Endothelial cell (in vitro differentiated cells): ENCODE measurements at regions not wholly inside any gene's neighbourhood (a gene's known extent, or its start where the extent isn't known, plus 50 kb on each side); places are given as distances from the start of the nearest gene placed in this dataset.

Source experiments
- DNase-seq: peaks from one replicate; pipeline ENCODE4 v3.0.0; 2021; ENCODE audit warnings: low spot score
- H3K27ac Mint-ChIP-seq: one replicate; pipeline ENCODE4 v1.8.0; 2021; ENCODE audit warnings: mixed read lengths, inconsistent platforms; ENCODE audit not compliant: unreplicated experiment
- H3K27me3 Mint-ChIP-seq: one replicate; pipeline ENCODE4 v1.8.0; 2021; ENCODE audit warnings: mild to moderate bottlenecking, moderate library complexity, mixed read lengths, inconsistent platforms; ENCODE audit not compliant: unreplicated experiment
- H3K36me3 Mint-ChIP-seq: one replicate; pipeline ENCODE4 v1.8.0; 2021; ENCODE audit warnings: mild to moderate bottlenecking, low read depth, mixed read lengths, inconsistent platforms; ENCODE audit not compliant: unreplicated experiment
- H3K4me1 Mint-ChIP-seq: one replicate; pipeline ENCODE4 v1.8.0; 2021; ENCODE audit warnings: mild to moderate bottlenecking, mixed read lengths, inconsistent platforms; ENCODE audit not compliant: unreplicated experiment
- H3K4me3 Mint-ChIP-seq: one replicate; pipeline ENCODE4 v1.8.0; 2021; ENCODE audit warnings: mild to moderate bottlenecking, mixed read lengths, inconsistent platforms; ENCODE audit not compliant: unreplicated experiment
- H3K9me3 Mint-ChIP-seq: one replicate; pipeline ENCODE4 v1.8.0; 2021; ENCODE audit warnings: mixed read lengths, inconsistent platforms; ENCODE audit not compliant: unreplicated experiment
- TF ChIP-seq, protein P1 (sequence below): fragments of 200-600 bp; sonication (generic); IDR thresholded peaks from one replicate; pipeline ENCODE4 v1.5.0; 2021; ENCODE audit warnings: antibody characterized with exemption; ENCODE audit not compliant: unreplicated experiment

DNA sequence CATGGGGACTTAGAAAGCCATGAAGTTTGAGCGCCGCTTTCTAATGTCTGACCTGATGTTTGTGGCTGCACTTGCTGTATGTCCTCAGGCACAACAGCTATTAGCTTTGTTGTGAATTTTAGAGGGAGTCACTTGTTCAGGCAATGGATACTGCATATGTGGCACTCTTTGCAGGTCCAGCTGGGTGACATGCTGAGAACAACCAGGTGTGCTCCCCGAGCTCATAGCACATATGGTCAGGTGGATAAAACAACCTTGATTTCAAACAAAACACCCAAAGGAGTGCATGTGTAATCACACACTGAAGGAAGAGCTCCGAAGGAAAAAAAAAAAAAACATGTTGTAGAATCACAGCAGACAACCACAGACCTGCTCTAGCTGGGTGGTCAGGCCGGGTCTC lies 178.6 kb downstream of the BACH1 start:
- Mint-ChIP-seq H3K27ac (no peak overlapping the region), H3K9me3 (no peaks in the 10 kb centered on the region), H3K27me3 (no peaks in the 10 kb centered on the region), H3K36me3 (peaks cover 3% of the 10 kb centered on the region), H3K4me3 (no peak overlapping the region), H3K4me1 (peaks cover 6% of the 10 kb centered on the region)
- TF ChIP-seq, protein P1, sequence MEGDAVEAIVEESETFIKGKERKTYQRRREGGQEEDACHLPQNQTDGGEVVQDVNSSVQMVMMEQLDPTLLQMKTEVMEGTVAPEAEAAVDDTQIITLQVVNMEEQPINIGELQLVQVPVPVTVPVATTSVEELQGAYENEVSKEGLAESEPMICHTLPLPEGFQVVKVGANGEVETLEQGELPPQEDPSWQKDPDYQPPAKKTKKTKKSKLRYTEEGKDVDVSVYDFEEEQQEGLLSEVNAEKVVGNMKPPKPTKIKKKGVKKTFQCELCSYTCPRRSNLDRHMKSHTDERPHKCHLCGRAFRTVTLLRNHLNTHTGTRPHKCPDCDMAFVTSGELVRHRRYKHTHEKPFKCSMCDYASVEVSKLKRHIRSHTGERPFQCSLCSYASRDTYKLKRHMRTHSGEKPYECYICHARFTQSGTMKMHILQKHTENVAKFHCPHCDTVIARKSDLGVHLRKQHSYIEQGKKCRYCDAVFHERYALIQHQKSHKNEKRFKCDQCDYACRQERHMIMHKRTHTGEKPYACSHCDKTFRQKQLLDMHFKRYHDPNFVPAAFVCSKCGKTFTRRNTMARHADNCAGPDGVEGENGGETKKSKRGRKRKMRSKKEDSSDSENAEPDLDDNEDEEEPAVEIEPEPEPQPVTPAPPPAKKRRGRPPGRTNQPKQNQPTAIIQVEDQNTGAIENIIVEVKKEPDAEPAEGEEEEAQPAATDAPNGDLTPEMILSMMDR = no peak
- no peak for DNase-seq

DNA sequence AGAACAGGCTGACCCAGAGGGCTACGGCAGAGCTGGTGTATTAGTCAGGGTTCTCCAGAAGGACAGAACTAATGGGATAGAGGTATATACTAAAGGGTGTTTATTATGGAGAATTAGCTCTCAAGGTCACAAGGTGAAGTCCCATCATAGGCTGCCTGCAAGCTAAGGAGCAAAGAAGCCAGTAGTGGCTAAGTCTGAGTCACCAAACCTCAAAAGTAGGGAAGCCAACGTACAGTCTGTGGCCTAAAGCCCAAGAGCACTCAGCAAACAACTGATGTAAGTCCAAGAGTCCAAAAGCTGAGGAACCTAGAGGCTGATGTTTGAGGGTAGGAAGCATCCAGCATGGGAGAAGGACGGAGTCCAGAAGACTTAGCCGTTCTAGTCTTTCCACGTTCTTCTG lies 179.2 kb downstream of the BACH1 start:
- Mint-ChIP-seq H3K9me3 (no peaks in the 10 kb centered on the region), H3K27me3 (no peaks in the 10 kb centered on the region), H3K4me3 (no peak overlapping the region), H3K36me3 (peaks cover under 1% of the 10 kb centered on the region), H3K4me1 (peaks cover 3% of the 10 kb centered on the region), H3K27ac (no peak overlapping the region)
- no peak for DNase-seq
- TF ChIP-seq, protein P1 = no peak

DNA sequence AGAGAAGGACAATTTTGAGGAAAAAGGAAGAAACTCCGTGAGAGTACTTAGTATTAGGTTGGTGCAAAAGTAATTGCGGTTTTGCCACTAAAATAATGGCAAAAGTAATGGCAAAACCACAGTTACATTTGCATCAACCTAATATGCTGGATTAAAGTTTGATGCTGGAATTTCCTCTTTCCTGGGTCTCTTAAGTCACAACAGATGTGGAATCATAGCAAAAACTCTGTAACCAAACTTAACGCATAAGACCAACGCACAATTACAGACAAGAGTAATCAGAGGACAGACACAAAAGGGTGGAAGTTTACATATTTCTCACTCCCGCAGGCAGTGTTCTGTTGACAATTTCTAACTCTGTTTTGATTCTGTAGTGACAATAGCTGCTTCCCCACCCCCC lies 182.4 kb downstream of the BACH1 start:
- Mint-ChIP-seq H3K27me3 (no peaks in the 10 kb centered on the region), H3K36me3 (peaks cover 5% of the 10 kb centered on the region), H3K4me1 (no peaks in the 10 kb centered on the region), H3K27ac (no peak overlapping the region), H3K9me3 (no peaks in the 10 kb centered on the region), H3K4me3 (no peak overlapping the region)
- TF ChIP-seq, protein P1 = no peak
- no peak for DNase-seq

DNA sequence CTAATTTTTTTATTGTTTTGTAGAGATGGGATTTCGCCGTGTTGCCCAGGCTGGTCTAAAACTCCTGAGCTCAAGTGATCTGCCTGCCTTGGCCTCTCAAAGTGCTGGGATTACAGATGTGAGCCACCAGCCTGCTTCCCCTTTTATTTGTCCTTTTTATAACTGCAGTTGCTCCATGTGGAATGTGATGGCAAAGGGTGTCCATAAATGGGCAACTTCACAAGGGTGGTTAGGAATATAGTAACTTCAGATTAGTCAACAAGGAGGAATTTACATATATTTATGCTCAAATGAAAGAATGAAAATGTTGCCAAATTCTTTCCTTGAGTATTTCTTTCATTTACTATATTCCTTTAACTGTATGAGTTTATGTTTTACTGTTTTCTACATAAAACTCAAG lies 182.9 kb downstream of the BACH1 start:
- Mint-ChIP-seq H3K27me3 (no peaks in the 10 kb centered on the region), H3K4me1 (no peaks in the 10 kb centered on the region), H3K4me3 (no peak overlapping the region), H3K9me3 (no peaks in the 10 kb centered on the region), H3K27ac (no peak overlapping the region), H3K36me3 (peaks cover 5% of the 10 kb centered on the region)
- DNase-seq = no peak
- TF ChIP-seq, protein P1 = no peak

DNA sequence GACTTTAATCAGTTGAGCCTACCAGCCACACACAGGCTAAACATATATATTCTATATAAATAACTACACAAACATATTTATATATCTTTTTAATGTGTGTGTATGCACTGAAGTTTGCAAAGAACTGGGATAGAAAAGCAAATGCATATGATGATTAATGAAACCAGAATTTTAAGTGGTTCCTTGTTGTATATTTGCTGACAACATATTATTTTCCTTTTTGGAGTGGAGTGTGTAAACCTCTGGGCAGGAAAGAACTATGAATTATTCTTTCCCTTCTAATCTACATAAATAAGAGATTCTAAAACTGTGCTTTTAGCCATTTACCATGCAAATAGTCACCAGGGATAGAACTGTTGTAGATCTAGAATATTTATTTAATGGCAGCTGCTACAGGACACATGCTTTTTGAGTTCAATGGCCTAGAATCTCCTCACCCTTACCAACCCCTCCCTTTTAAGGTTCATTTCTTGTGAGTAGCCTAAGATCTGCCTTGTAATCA lies 187.6 kb downstream of the BACH1 start:
- H3K9me3 Mint-ChIP-seq = no peaks in the 10 kb centered on the region

More for the DNA sequence above, 187.6 kb downstream of the BACH1 start:
- Mint-ChIP-seq H3K27me3 (no peaks in the 10 kb centered on the region), H3K4me3 (no peak overlapping the region), H3K36me3 (peaks cover 5% of the 10 kb centered on the region), H3K27ac (no peak overlapping the region), H3K4me1 (no peaks in the 10 kb centered on the region)
- no peak for DNase-seq
- TF ChIP-seq, protein P1 = no peak
